ENCODE measurements at regions not wholly inside any gene's neighbourhood (a gene's known extent, or its start where the extent isn't known, plus 50 kb on each side); places are given as distances from the start of the nearest gene placed in this dataset.
"Not testable (repeated sequence)": the region's sequence is repeated elsewhere in the genome, so short reads cannot be mapped to it uniquely, and the experiment has no call there.

- POLR2A ChIA-PET = no interaction called here
These were observed 111.2 kb downstream of the NOC3L start for GRCh38 chr10:94251568-94251967.

GRCh38 chr10:94257407-94257806, 105.3 kb downstream of the NOC3L start:
- DNase-seq (ENCODE audit: extremely low spot score); POLR2A ChIA-PET; CTCF ChIA-PET: not testable (repeated sequence)

More at GRCh38 chr10:94251568-94251967, 111.2 kb downstream of the NOC3L start:
- no peak for DNase-seq (ENCODE audit: extremely low spot score)
- CTCF ChIA-PET = interaction anchor here (1.0 kb wide), 1 partner anchor 15 kb away, joined by 3 read pairs; no protein-coding TSS in a partner anchor
- TF ChIP-seq, protein P1, sequence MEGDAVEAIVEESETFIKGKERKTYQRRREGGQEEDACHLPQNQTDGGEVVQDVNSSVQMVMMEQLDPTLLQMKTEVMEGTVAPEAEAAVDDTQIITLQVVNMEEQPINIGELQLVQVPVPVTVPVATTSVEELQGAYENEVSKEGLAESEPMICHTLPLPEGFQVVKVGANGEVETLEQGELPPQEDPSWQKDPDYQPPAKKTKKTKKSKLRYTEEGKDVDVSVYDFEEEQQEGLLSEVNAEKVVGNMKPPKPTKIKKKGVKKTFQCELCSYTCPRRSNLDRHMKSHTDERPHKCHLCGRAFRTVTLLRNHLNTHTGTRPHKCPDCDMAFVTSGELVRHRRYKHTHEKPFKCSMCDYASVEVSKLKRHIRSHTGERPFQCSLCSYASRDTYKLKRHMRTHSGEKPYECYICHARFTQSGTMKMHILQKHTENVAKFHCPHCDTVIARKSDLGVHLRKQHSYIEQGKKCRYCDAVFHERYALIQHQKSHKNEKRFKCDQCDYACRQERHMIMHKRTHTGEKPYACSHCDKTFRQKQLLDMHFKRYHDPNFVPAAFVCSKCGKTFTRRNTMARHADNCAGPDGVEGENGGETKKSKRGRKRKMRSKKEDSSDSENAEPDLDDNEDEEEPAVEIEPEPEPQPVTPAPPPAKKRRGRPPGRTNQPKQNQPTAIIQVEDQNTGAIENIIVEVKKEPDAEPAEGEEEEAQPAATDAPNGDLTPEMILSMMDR (IDR thresholded peaks at IDR 0.05; ENCODE audit: control extremely low read depth, extremely low read depth, low read depth, missing control alignments) = no peak

GRCh38 chr10:94260455-94260854, 102.3 kb downstream of the NOC3L start:
- POLR2A ChIA-PET = no interaction called here
- CTCF ChIA-PET = no interaction called here

GRCh38 chr10:94264085-94264484, 98.7 kb downstream of the NOC3L start:
- TF ChIP-seq, protein P1 (IDR thresholded peaks at IDR 0.05; ENCODE audit: control extremely low read depth, extremely low read depth, low read depth, missing control alignments) = no peak
- CTCF ChIA-PET = interaction anchor here (0.9 to 2.2 kb wide), 3 partner anchors 10 to 180 kb away, joined by 3 to 6 read pairs (median 4); no protein-coding TSS in a partner anchor
- DNase-seq (ENCODE audit: extremely low spot score) = no peak
- POLR2A ChIA-PET = no interaction called here

More at GRCh38 chr10:94260455-94260854, 102.3 kb downstream of the NOC3L start:
- TF ChIP-seq, protein P1 (IDR thresholded peaks at IDR 0.05; ENCODE audit: control extremely low read depth, extremely low read depth, low read depth, missing control alignments) = no peak
- no peak for DNase-seq (ENCODE audit: extremely low spot score)

DNA sequence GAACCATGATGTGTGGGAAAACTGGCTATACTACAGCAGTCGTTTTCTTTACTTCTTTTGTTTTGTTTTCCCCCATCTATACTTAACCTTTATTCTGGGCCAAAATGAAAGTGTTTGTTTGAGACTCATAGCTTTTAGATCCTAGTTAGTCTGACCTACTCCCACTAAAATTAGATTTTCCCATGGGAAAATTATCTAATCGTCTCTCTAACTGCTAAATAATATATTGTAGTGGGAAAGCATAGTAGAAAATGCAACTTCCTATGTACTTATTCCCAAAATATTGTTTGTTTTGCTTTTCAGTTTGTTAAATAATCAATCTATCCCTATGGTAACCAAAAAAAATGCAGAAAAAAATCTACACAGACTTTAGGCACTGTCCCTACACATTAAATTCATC, 96.6 kb downstream of the NOC3L start:
- TF ChIP-seq, protein P1 (IDR thresholded peaks at IDR 0.05; ENCODE audit: control extremely low read depth, extremely low read depth, low read depth, missing control alignments) = no peak
- ChIA-PET CTCF (interaction anchor here (0.7 to 2.2 kb wide), 4 partner anchors 13 to 178 kb away, joined by 3 to 6 read pairs (median 3); no protein-coding TSS in a partner anchor), POLR2A (no interaction called here)
- DNase-seq (ENCODE audit: extremely low spot score) = no peak

DNA sequence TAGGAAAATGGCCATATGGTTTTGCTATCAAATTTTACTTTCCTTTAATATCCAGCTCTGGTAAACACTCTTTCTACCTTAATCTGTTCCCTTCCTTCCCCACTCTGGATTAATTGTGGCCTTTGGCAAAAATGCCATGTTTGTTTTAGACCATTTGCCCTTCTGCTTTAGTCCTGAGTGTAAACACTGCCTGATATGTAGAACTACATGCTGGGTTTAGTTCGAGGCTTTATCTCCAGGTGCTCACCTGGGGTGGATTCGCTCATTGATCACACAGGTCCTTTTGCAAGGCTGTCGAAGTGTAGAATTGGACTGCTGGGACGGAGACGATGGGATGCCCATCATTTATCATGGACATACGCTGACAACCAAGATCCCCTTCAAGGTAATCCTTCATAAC, 94.1 kb downstream of the NOC3L start:
- no peak for DNase-seq (ENCODE audit: extremely low spot score)
- POLR2A ChIA-PET = no interaction called here
- TF ChIP-seq, protein P1 (IDR thresholded peaks at IDR 0.05; ENCODE audit: control extremely low read depth, extremely low read depth, low read depth, missing control alignments) = no peak
- CTCF ChIA-PET = no interaction called here

DNA sequence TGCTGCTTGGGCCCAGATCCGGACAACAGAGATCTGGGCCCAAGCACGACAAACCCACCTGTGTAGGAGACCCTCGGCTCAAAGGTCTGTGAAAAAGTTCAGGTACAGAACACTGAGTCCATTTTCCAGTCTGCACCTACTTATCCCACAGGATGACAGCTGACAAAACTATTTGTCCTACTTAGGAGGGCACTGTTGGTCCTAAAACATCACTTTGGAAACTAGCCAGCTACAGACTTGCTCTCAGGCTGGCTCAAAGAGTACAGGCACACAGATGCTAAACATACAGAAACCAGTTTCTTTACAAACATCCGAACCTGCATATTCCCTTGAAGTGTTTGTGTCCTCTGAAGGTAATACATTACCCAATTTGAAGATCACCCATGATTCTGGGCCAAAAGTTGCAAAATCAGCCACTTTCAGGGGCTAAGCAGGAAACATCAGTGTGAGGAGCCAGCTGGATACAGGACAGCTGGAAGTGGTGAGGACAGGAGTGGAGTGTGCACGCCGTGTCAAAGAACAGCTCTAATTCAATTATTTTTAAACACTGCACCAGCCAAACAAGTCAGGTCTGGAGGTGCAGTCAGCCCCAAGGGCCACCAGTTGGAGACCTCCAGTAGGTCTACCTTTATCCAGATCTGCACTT, 88.5 kb downstream of the NOC3L start:
- ChIA-PET POLR2A (no interaction called here), CTCF (interaction anchor here (0.8 to 1.4 kb wide), 5 partner anchors 10 to 47 kb away, joined by 3 to 5 read pairs (median 3); no protein-coding TSS in a partner anchor)
- DNase-seq (ENCODE audit: extremely low spot score) = no peak
- TF ChIP-seq, protein P1 (IDR thresholded peaks at IDR 0.05; ENCODE audit: control extremely low read depth, extremely low read depth, low read depth, missing control alignments) = no peak

Measured in GM10248 (cell line).